ENCODE measurements at regions not wholly inside any gene's neighbourhood (a gene's known extent, or its start where the extent isn't known, plus 50 kb on each side); places are given as distances from the start of the nearest gene placed in this dataset.

- intact Hi-C loops (cut with DNase I) = no loop called here
- no peak overlapping the region for H3K4me3 ChIP-seq
- no peak overlapping the region for H3K27ac ChIP-seq
- no peak for DNase-seq
- no peaks in the 10 kb centered on the region for H3K36me3 ChIP-seq
- no peak for ATAC-seq
- TF ChIP-seq CTCF (IDR thresholded peaks at IDR 0.05) = no peak
- H3K4me1 ChIP-seq = no peaks in the 10 kb centered on the region
- H3K9me3 ChIP-seq = no peaks in the 10 kb centered on the region
- no peaks in the 10 kb centered on the region for H3K27me3 ChIP-seq (ENCODE audit: low read depth)
Measured at GRCh38 chr18:77526962-77527361, 277.3 kb downstream of the GALR1 start.

- ATAC-seq (peak in 1 of 2 donors; percentile 46), DNase-seq (no peak)
- Histone ChIP-seq H3K27me3 (ENCODE audit: low read depth) (no peaks in the 10 kb centered on the region), H3K27ac (no peak overlapping the region), H3K4me1 (no peaks in the 10 kb centered on the region), H3K4me3 (no peak overlapping the region), H3K36me3 (no peaks in the 10 kb centered on the region), H3K9me3 (no peaks in the 10 kb centered on the region)
- intact Hi-C loops (cut with DNase I) = no loop called here
- TF ChIP-seq CTCF (IDR thresholded peaks at IDR 0.05) = no peak
Measured at GRCh38 chr18:77528872-77529271, 279.2 kb downstream of the GALR1 start.

- H3K9me3 ChIP-seq = no peaks in the 10 kb centered on the region
- no peak overlapping the region for H3K27ac ChIP-seq
- TF ChIP-seq CTCF (IDR thresholded peaks at IDR 0.05) = no peak
- no peak for DNase-seq
- H3K4me1 ChIP-seq = no peaks in the 10 kb centered on the region
- no peaks in the 10 kb centered on the region for H3K36me3 ChIP-seq
- no peak overlapping the region for H3K4me3 ChIP-seq
- peak in 1 of 2 donors; percentile 41 for ATAC-seq
- intact Hi-C loops (cut with DNase I) = no loop called here
- H3K27me3 ChIP-seq (ENCODE audit: low read depth) = no peaks in the 10 kb centered on the region
Measured at GRCh38 chr18:77529492-77530176, 280.0 kb downstream of the GALR1 start.

GRCh38 chr18:77530732-77531131 lies 281.1 kb downstream of the GALR1 start:
- Histone ChIP-seq H3K27me3 (ENCODE audit: low read depth) (no peaks in the 10 kb centered on the region), H3K27ac (no peak overlapping the region), H3K9me3 (no peaks in the 10 kb centered on the region), H3K4me1 (no peaks in the 10 kb centered on the region), H3K4me3 (no peak overlapping the region), H3K36me3 (no peaks in the 10 kb centered on the region)
- DNase-seq = no peak
- no peak for ATAC-seq
- no peak for TF ChIP-seq CTCF (IDR thresholded peaks at IDR 0.05)
- intact Hi-C loops (cut with DNase I) = no loop called here

- ATAC-seq (no peak), DNase-seq (no peak)
- Histone ChIP-seq H3K36me3 (no peaks in the 10 kb centered on the region), H3K4me3 (no peak overlapping the region), H3K27me3 (ENCODE audit: low read depth) (peaks cover 13% of the 10 kb centered on the region), H3K9me3 (no peaks in the 10 kb centered on the region), H3K4me1 (no peaks in the 10 kb centered on the region), H3K27ac (no peak overlapping the region)
- intact Hi-C loops (cut with DNase I) = loop anchor here (10.0 kb wide), 1 partner anchor 65 kb away; no protein-coding TSS in a partner anchor
- no peak for TF ChIP-seq CTCF (IDR thresholded peaks at IDR 0.05)
Measured at GRCh38 chr18:77539860-77540259, 290.2 kb downstream of the GALR1 start.

Data from lower lobe of right lung (tissue), 2 donors.